Heart right ventricle (tissue), 16 donors: ENCODE measurements at regions not wholly inside any gene's neighbourhood (a gene's known extent, or its start where the extent isn't known, plus 50 kb on each side); places are given as distances from the start of the nearest gene placed in this dataset.

Experiments used
- ATAC-seq, 8 donors: fragments of 200-7000 bp; cut with Tn5 transposase; one replicate each; pipeline ENCODE4 v1.9.1; 2020; ENCODE audit warnings: mild to moderate bottlenecking in 8 of 8, moderate library complexity in 8 of 8, moderate number of reproducible peaks in 1 of 8
- DNase-seq, 2 donors: peaks; one replicate each; pipeline ENCODE4 v3.0.0-alpha.2; 2020
- H3K27ac ChIP-seq, 10 donors: fragments of 200-600 bp; sonication (generic) in 2 of 10; one replicate each; pipeline versions ENCODE4 v1.5.0 to v1.8.0; 2020 to 2022; ENCODE audit warnings: mild to moderate bottlenecking in 3 of 10
- H3K27me3 ChIP-seq, 7 donors: fragments of 200-600 bp; one replicate each; pipeline ENCODE4 v1.8.0; 2021 to 2022; ENCODE audit warnings: mild to moderate bottlenecking in 2 of 7
- H3K36me3 ChIP-seq, 9 donors: fragments of 200-600 bp; sonication (generic) in 1 of 9; one replicate each; pipeline versions ENCODE4 v1.5.0 to v1.8.0; 2020 to 2022; ENCODE audit warnings: mild to moderate bottlenecking in 2 of 9
- H3K4me1 ChIP-seq, 9 donors: fragments of 200-600 bp; sonication (generic) in 1 of 9; one replicate each; pipeline versions ENCODE4 v1.5.0 to v1.8.0; 2020 to 2022; ENCODE audit warnings: mild to moderate bottlenecking in 4 of 9
- H3K4me3 ChIP-seq, 10 donors: fragments of 200-600 bp; sonication (generic) in 2 of 10; one replicate each; pipeline versions ENCODE4 v1.5.0 to v1.8.0; 2020 to 2022; ENCODE audit warnings: mild to moderate bottlenecking in 7 of 10, moderate library complexity in 2 of 10
- H3K9me3 ChIP-seq, 11 donors: fragments of 200-600 bp in 10 of 11; sonication (generic) in 2 of 11; one replicate each; pipeline versions ENCODE4 v1.5.0 to v1.8.0; 2013 to 2022; ENCODE audit warnings: mild to moderate bottlenecking in 2 of 11, control low read depth in 1 of 11, moderate library complexity in 1 of 11
- CTCF ChIP-seq, 9 donors: fragments of 200-600 bp; sonication (generic) in 2 of 9; IDR thresholded peaks; one replicate each; pipeline versions ENCODE4 v1.5.0 to v1.8.0; 2021 to 2022; ENCODE audit warnings: antibody characterized with exemption in 9 of 9, mild to moderate bottlenecking in 5 of 9, moderate library complexity in 1 of 9
- WGBS, 2 donors: extraction: QIAGEN DNeasy Blood & Tissue Kit; methylation state at CpG; one replicate each; pipeline ENCODE4 v1.1.7; 2013; ENCODE audit warnings: inconsistent platforms in 1 of 2; 5-methylcytosine and 5-hydroxymethylcytosine counted together
- intact Hi-C, 10 donors: fragments of 100-400 bp; cut with DNase I; formaldehyde crosslinking; loops; one replicate each; pipeline versions ENCODE4 v1.11.1 to v1.14.2; 2022
- donor health status: Arrhythmogenic right ventricular cardiomyopathy.
- donor health status: ischemic (EF 13 %, LVEDD 7.1; RV severe dilation, severe dysfunction).
- donor health status: healthy with polysubstance abuse.
- donor health status: DM: no; HTN: yes; CAD: no.
- donor health status: DM: no; HTN: no; CAD: no.
- donor health status: ischemic (EF 25% LVEDD 6.9; RV normal size, moderate dysfunction).
- donor health status: ischemic (EF 25% LVEDD 5.7; RV mildly dilated, moderate dysfunction).
- donor health status: healthy.
- donor health status: DM: yes; HTN: yes; CAD: no.
- donor health status: Ischemic cardiomyopathy.
- donor health status: ischemic (EF 35%, LVEDD 5.7; RV mildly dilated, moderate dysfunction).
- donor health status: nonischemic (EF 11% LVEDD 7.7; RV severe dilation, severe dysfunction).
- donor health status: DM: yes; HTN: yes; CAD: no.
- donor health status: PGD.
- donor health status: ischemic (EF 29% LVEDD 5.4; RV normal size, mild dysfunction).
- donor health status: nonischemic (EF 23%, LVEDD 6.1; RV moderate dilation, normal function).

DNA sequence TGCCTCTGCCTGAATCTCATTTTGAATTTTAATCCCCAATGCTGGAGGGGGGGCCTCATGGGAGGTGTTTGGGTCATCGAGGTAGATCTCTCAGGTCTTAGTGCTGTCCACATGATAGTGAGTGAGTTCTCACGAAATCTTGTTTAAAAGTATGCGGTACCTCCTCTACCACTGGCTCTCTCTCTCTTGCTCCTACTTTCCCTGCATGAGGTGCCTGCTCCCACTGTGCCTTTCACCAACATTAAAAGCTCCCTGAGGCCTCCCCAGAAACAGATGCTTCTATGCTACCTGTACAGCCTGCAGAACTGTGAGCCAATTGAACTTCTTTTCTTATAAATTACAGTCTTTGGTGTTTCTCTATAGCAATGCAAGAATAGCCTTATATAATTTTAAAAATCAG is 560.7 kb upstream of the CPEB2 start:
- 62 to 77% methylated on average over 3 of the region's 3 CpGs for WGBS, 2 donors
- Histone ChIP-seq H3K4me3 (no peak overlapping the region), H3K27me3 (no peaks in the 10 kb centered on the region), H3K27ac (no peak overlapping the region), H3K9me3 (no peaks in the 10 kb centered on the region), H3K36me3 (no peaks in the 10 kb centered on the region), H3K4me1 (no peaks in the 10 kb centered on the region)
- intact Hi-C loops: no loop called here
- DNase-seq (no peak), ATAC-seq (no peak)
- TF ChIP-seq CTCF (IDR thresholded peaks at IDR 0.05): no peak

GRCh38 chr4:14445882-14446281 is 556.4 kb upstream of the CPEB2 start:
- H3K4me3 ChIP-seq: no peak overlapping the region
- no peak for ATAC-seq
- DNase-seq: no peak
- H3K27me3 ChIP-seq: no peaks in the 10 kb centered on the region
- intact Hi-C loops: no loop called here
- WGBS, 2 donors: 83 to 92% methylated on average over 2 of the region's 2 CpGs
- no peaks in the 10 kb centered on the region for H3K9me3 ChIP-seq
- H3K36me3 ChIP-seq: no peaks in the 10 kb centered on the region
- H3K4me1 ChIP-seq: no peaks in the 10 kb centered on the region
- no peak overlapping the region for H3K27ac ChIP-seq
- TF ChIP-seq CTCF (IDR thresholded peaks at IDR 0.05): no peak

DNA sequence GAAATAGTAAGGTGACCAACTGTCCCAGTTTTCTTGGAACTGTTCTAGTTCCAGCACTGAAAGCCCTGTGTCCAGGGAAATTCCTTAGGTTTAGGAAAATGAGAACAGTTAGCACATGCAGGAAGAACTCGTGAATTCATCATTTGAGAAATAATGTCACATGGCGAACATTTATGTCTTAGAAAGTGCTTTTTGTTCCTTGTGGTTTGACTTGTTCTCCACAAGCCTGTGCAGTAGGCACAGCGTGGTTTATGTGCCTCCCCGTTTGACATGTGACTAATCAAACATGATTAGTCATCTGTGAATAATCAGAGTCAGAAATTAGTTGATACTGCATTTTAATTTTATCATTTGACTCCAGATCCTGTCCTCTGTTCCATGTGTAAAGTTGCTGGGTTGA is 556.0 kb upstream of the CPEB2 start:
- no peak for TF ChIP-seq CTCF (IDR thresholded peaks at IDR 0.05)
- H3K4me3 ChIP-seq: no peak overlapping the region
- H3K4me1 ChIP-seq: no peaks in the 10 kb centered on the region
- H3K27ac ChIP-seq: no peak overlapping the region
- H3K36me3 ChIP-seq: no peaks in the 10 kb centered on the region
- ATAC-seq (no peak), DNase-seq (no peak)
- no peaks in the 10 kb centered on the region for H3K27me3 ChIP-seq
- H3K9me3 ChIP-seq: no peaks in the 10 kb centered on the region
- intact Hi-C loops: no loop called here
- 56 to 63% methylated on average over 4 of the region's 4 CpGs for WGBS, 2 donors

GRCh38 chr4:14446904-14447303 is 555.4 kb upstream of the CPEB2 start:
- peak in 2 of 8 donors; percentile 42 to 67 for ATAC-seq
- H3K27me3 ChIP-seq: no peaks in the 10 kb centered on the region
- H3K27ac ChIP-seq: no peak overlapping the region
- TF ChIP-seq CTCF (IDR thresholded peaks at IDR 0.05): no peak
- DNase-seq: no peak
- no peaks in the 10 kb centered on the region for H3K9me3 ChIP-seq
- H3K4me3 ChIP-seq: no peak overlapping the region
- WGBS, 2 donors: 30 to 37% methylated on average over 5 of the region's 5 CpGs
- H3K4me1 ChIP-seq: no peaks in the 10 kb centered on the region
- no peaks in the 10 kb centered on the region for H3K36me3 ChIP-seq
- intact Hi-C loops: no loop called here

DNA sequence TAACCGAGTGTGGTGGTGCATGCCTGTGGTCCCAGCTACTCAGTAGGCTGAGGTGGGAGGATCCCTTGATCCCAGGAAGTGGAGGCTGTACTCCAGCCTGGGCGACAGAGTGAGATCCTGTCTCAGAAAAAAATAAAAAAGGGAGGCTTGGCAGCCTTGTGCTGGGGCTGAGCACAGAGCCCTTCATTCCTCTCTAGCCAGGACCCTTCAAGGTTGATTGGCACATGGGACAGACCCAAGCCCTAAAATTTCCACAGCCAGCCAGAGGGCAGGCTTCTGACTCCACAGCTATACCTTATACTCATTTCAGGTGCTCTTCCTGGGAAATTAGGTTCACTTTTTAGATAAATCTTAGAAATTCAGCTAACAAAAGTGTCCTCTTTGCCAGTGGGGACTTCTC is 553.0 kb upstream of the CPEB2 start:
- 51 to 54% methylated on average over 2 of the region's 2 CpGs for WGBS, 2 donors
- ATAC-seq (no peak), DNase-seq (no peak)
- Histone ChIP-seq H3K4me1 (peaks cover 0 to 11% (median 0%) of the 10 kb centered on the region in 9 donors), H3K36me3 (no peaks in the 10 kb centered on the region), H3K9me3 (no peaks in the 10 kb centered on the region), H3K27me3 (no peaks in the 10 kb centered on the region), H3K27ac (no peak overlapping the region), H3K4me3 (no peak overlapping the region)
- no peak for TF ChIP-seq CTCF (IDR thresholded peaks at IDR 0.05)
- intact Hi-C loops: no loop called here
